GM19452 (cell line): ENCODE measurements at regions not wholly inside any gene's neighbourhood (a gene's known extent, or its start where the extent isn't known, plus 50 kb on each side); places are given as distances from the start of the nearest gene placed in this dataset.

Experiments used
- ATAC-seq: cut with Tn5 transposase; IDR thresholded peaks from one replicate; pipeline ENCODE4 v1.9.1; 2021; ENCODE audit not compliant: unreplicated experiment

- no peak for ATAC-seq
Observed at GRCh38 chr11:110939471-110939870, 227.2 kb upstream of the ARHGAP20 start.

GRCh38 chr11:110935018-110935640 is 222.9 kb upstream of the ARHGAP20 start:
- no peak for ATAC-seq

- no peak for ATAC-seq
Observed at GRCh38 chr11:110929129-110929528, 216.9 kb upstream of the ARHGAP20 start.

GRCh38 chr11:110928391-110928790 is 216.2 kb upstream of the ARHGAP20 start:
- no peak for ATAC-seq

- ATAC-seq: no peak
Observed at GRCh38 chr11:110921742-110922521, 209.7 kb upstream of the ARHGAP20 start.

GRCh38 chr11:110919241-110919922 is 207.1 kb upstream of the ARHGAP20 start:
- peak; percentile 87 for ATAC-seq

GRCh38 chr11:110918351-110918750 is 206.1 kb upstream of the ARHGAP20 start:
- ATAC-seq: no peak

GRCh38 chr11:110912437-110912836 is 200.2 kb upstream of the ARHGAP20 start:
- no peak for ATAC-seq

GRCh38 chr11:110910384-110910783 is 198.1 kb upstream of the ARHGAP20 start:
- ATAC-seq: no peak

- no peak for ATAC-seq
Observed at GRCh38 chr11:110909336-110909735, 197.1 kb upstream of the ARHGAP20 start.

- ATAC-seq: no peak
Observed at GRCh38 chr11:110908401-110909105, 196.3 kb upstream of the ARHGAP20 start.

GRCh38 chr11:110907629-110908028 is 195.4 kb upstream of the ARHGAP20 start:
- peak; percentile 82 for ATAC-seq

- no peak for ATAC-seq
Observed at GRCh38 chr11:110903830-110904229, 191.6 kb upstream of the ARHGAP20 start.

- no peak for ATAC-seq
Observed at GRCh38 chr11:110903378-110903777, 191.1 kb upstream of the ARHGAP20 start.

- no peak for ATAC-seq
Observed at GRCh38 chr11:110901441-110901840, 189.2 kb upstream of the ARHGAP20 start.

GRCh38 chr11:110900426-110900825 is 188.2 kb upstream of the ARHGAP20 start:
- no peak for ATAC-seq

GRCh38 chr11:110897035-110897434 is 184.8 kb upstream of the ARHGAP20 start:
- ATAC-seq: no peak

- ATAC-seq: no peak
Observed at GRCh38 chr11:110896358-110896757, 184.1 kb upstream of the ARHGAP20 start.

GRCh38 chr11:110894224-110894623 is 182.0 kb upstream of the ARHGAP20 start:
- ATAC-seq: no peak

- no peak for ATAC-seq
Observed at GRCh38 chr11:110892741-110893285, 180.6 kb upstream of the ARHGAP20 start.

- no peak for ATAC-seq
Observed at GRCh38 chr11:110891411-110891810, 179.2 kb upstream of the ARHGAP20 start.
